ENCODE measurements at regions not wholly inside any gene's neighbourhood (a gene's known extent, or its start where the extent isn't known, plus 50 kb on each side); places are given as distances from the start of the nearest gene placed in this dataset.

- Histone ChIP-seq H3K27me3 (ENCODE audit: control insufficient read depth, insufficient read depth, low read length) (peaks cover 6% of the 10 kb centered on the region), H3K9me3 (ENCODE audit: control insufficient read depth in 2 of 3, insufficient read depth in 1 of 3, low read length in 3 of 3) (no peaks in the 10 kb centered on the region), H3K4me3 (ENCODE audit: low read length in 3 of 3) (no peak overlapping the region), H3K27ac (ENCODE audit: low read depth in 2 of 2, low read length in 2 of 2) (no peak overlapping the region), H3K9ac (ENCODE audit: low read length in 3 of 3) (no peak overlapping the region), H3K36me3 (ENCODE audit: control insufficient read depth in 2 of 3, insufficient read depth in 3 of 3, low read length in 3 of 3) (no peaks in the 10 kb centered on the region), H3K4me1 (ENCODE audit: control insufficient read depth in 2 of 3, insufficient read depth in 2 of 3, low read depth in 1 of 3, low read length in 3 of 3) (no peaks in the 10 kb centered on the region)
- TF ChIP-seq, protein P1, sequence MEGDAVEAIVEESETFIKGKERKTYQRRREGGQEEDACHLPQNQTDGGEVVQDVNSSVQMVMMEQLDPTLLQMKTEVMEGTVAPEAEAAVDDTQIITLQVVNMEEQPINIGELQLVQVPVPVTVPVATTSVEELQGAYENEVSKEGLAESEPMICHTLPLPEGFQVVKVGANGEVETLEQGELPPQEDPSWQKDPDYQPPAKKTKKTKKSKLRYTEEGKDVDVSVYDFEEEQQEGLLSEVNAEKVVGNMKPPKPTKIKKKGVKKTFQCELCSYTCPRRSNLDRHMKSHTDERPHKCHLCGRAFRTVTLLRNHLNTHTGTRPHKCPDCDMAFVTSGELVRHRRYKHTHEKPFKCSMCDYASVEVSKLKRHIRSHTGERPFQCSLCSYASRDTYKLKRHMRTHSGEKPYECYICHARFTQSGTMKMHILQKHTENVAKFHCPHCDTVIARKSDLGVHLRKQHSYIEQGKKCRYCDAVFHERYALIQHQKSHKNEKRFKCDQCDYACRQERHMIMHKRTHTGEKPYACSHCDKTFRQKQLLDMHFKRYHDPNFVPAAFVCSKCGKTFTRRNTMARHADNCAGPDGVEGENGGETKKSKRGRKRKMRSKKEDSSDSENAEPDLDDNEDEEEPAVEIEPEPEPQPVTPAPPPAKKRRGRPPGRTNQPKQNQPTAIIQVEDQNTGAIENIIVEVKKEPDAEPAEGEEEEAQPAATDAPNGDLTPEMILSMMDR (IDR thresholded peaks at IDR 0.05; ENCODE audit: borderline replicate concordance, extremely low read depth, insufficient read depth), result no peak
- FAIRE-seq, result no peak
- peak in 2 of 5 donors; percentile 3 to 20 for DNase-seq
- intact Hi-C loops (cut with DNase I), result no loop called here
Measured at GRCh38 chrX:15146515-15146914, 123.4 kb downstream of the ASB9 start.

- DNase-seq (no peak), FAIRE-seq (no peak)
- no peak overlapping the region for H3K9ac ChIP-seq (ENCODE audit: low read length in 3 of 3)
- peaks cover 6% of the 10 kb centered on the region for H3K27me3 ChIP-seq (ENCODE audit: control insufficient read depth, insufficient read depth, low read length)
- TF ChIP-seq, protein P1 (IDR thresholded peaks at IDR 0.05; ENCODE audit: borderline replicate concordance, extremely low read depth, insufficient read depth), result no peak
- no peak overlapping the region for H3K4me3 ChIP-seq (ENCODE audit: low read length in 3 of 3)
- no peaks in the 10 kb centered on the region for H3K9me3 ChIP-seq (ENCODE audit: control insufficient read depth in 2 of 3, insufficient read depth in 1 of 3, low read length in 3 of 3)
- no peaks in the 10 kb centered on the region for H3K4me1 ChIP-seq (ENCODE audit: control insufficient read depth in 2 of 3, insufficient read depth in 2 of 3, low read depth in 1 of 3, low read length in 3 of 3)
- intact Hi-C loops (cut with DNase I), result no loop called here
- H3K27ac ChIP-seq (ENCODE audit: low read depth in 2 of 2, low read length in 2 of 2), result no peak overlapping the region
- no peaks in the 10 kb centered on the region for H3K36me3 ChIP-seq (ENCODE audit: control insufficient read depth in 2 of 3, insufficient read depth in 3 of 3, low read length in 3 of 3)
Measured at GRCh38 chrX:15143825-15144121, 126.1 kb downstream of the ASB9 start.

DNA sequence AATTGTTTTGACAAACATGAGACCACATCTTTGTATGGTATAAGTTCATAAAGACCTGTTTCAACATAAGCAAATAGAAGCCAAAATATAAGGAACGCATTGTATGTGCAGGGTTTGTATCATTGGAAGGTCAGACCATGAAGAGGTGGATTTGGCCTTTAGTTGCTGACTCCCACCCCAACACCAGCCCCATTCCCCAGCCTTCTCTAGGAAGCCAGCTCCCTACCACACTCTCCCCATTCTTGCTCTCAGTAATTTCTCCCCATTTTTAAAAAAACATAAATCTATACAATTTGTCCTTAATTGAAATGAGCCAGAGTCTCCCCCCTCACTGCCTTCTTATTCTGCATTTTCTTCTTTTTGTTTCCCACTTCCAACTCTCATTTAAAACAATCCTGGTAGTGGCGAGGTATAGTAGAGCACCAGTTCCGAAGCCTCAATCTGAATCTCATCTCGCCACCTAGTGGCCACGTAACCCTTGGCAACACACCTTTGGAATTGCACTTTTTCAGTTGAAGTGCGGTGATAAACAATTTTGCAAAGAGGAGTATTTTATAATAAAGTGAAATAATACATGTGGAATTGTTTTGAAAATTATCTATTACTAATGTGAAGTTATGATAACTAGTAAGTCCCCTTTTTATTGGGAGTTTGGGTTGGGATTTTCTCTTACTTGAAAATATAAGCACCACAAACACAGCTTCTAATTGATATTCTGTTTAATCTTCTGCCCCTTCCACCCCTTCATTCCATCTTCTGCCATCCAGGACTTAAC is 126.6 kb downstream of the ASB9 start:
- TF ChIP-seq, protein P1 (IDR thresholded peaks at IDR 0.05; ENCODE audit: borderline replicate concordance, extremely low read depth, insufficient read depth), result peak; percentile 71
- FAIRE-seq, result peak; percentile 99
- Histone ChIP-seq H3K4me3 (ENCODE audit: low read length in 3 of 3) (no peak overlapping the region), H3K9me3 (ENCODE audit: control insufficient read depth in 2 of 3, insufficient read depth in 1 of 3, low read length in 3 of 3) (no peaks in the 10 kb centered on the region), H3K27ac (ENCODE audit: low read depth in 2 of 2, low read length in 2 of 2) (no peak overlapping the region), H3K9ac (ENCODE audit: low read length in 3 of 3) (no peak overlapping the region), H3K36me3 (ENCODE audit: control insufficient read depth in 2 of 3, insufficient read depth in 3 of 3, low read length in 3 of 3) (no peaks in the 10 kb centered on the region), H3K27me3 (ENCODE audit: control insufficient read depth, insufficient read depth, low read length) (peaks cover 6% of the 10 kb centered on the region), H3K4me1 (ENCODE audit: control insufficient read depth in 2 of 3, insufficient read depth in 2 of 3, low read depth in 1 of 3, low read length in 3 of 3) (no peaks in the 10 kb centered on the region)
- intact Hi-C loops (cut with DNase I), result no loop called here
- peak in 4 of 5 donors; percentile 37 to 66 (median 46) for DNase-seq

Data from kidney (tissue), 13 donors.